Skeletal muscle satellite cell (primary cell): ENCODE measurements at regions not wholly inside any gene's neighbourhood (a gene's known extent, or its start where the extent isn't known, plus 50 kb on each side); places are given as distances from the start of the nearest gene placed in this dataset.

Source experiments
- H3K27me3 ChIP-seq: 2 replicates; pipeline ENCODE4 v1.7.0; 2013; ENCODE audit warnings: low read length; ENCODE audit not compliant: control insufficient read depth, insufficient read depth
- H3K36me3 ChIP-seq: 2 replicates; pipeline ENCODE4 v1.7.0; 2013; ENCODE audit warnings: mild to moderate bottlenecking, control low read depth, low read length; ENCODE audit not compliant: insufficient read depth
- H3K4me1 ChIP-seq: 2 replicates; pipeline ENCODE4 v1.7.0; 2013; ENCODE audit warnings: low read length; ENCODE audit not compliant: control insufficient read depth, insufficient read depth
- H3K4me2 ChIP-seq: 2 replicates; pipeline ENCODE4 v1.7.0; 2013; ENCODE audit warnings: mild to moderate bottlenecking, low read length
- H3K4me3 ChIP-seq: 2 replicates; pipeline ENCODE4 v1.7.0; 2013; ENCODE audit warnings: low read length
- H3K9ac ChIP-seq: 2 replicates; pipeline ENCODE4 v1.7.0; 2013; ENCODE audit warnings: mild to moderate bottlenecking, low read depth, low read length, moderate library complexity
- H3K9me3 ChIP-seq: replicated peaks from 2 replicates; pipeline ENCODE4 v1.7.0; 2013; ENCODE audit warnings: mild to moderate bottlenecking, control low read depth, low read length

DNA sequence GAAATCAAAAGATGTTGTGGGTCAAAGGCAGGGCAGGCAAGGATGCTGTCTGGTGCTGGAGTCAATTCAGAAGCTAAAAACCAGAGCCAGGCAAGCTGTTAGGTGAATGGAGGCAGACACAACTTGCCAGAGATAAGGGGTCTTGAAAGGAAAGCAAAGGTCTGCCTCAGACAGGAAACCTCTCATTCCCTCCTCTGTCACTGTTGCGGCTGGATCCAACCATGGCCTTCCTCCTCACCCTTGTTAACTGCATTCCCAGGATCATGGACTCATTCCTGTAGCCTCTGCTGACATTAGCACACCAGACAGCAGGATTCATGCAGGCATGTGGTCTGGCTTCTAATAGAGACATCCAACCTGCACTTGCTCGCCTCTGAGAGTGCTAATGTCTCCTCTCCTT lies 186.7 kb upstream of the HS3ST3A1 start:
- H3K9me3 ChIP-seq = no peaks in the 10 kb centered on the region
- no peaks in the 10 kb centered on the region for H3K36me3 ChIP-seq
- H3K27me3 ChIP-seq = no peaks in the 10 kb centered on the region
- no peak overlapping the region for H3K9ac ChIP-seq
- H3K4me3 ChIP-seq = no peak overlapping the region
- no peak overlapping the region for H3K4me2 ChIP-seq
- no peaks in the 10 kb centered on the region for H3K4me1 ChIP-seq

GRCh38 chr17:13792314-13792713 lies 190.6 kb upstream of the HS3ST3A1 start:
- Histone ChIP-seq H3K36me3 (no peaks in the 10 kb centered on the region), H3K4me2 (no peak overlapping the region), H3K4me3 (no peak overlapping the region), H3K27me3 (no peaks in the 10 kb centered on the region), H3K9me3 (no peaks in the 10 kb centered on the region), H3K4me1 (no peaks in the 10 kb centered on the region), H3K9ac (no peak overlapping the region)

DNA sequence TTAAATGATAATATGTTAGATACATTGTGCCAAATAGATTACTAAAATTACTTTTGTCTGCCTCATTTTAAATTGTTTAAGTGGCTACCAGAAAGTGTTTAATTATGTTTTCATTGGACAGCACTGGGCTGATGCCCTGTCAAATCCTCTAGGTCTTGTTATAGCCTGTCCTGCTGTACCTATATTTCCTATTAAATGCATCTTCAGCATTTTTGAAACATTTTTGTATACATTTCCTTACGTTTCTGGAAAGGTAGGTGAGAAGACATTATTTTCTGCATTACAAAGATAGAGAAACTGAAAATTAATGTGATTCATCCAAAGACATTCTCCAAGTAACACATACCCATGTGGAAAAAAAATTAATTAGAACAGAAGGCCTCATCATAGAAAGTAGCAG lies 192.2 kb upstream of the HS3ST3A1 start:
- Histone ChIP-seq H3K9ac (no peak overlapping the region), H3K36me3 (no peaks in the 10 kb centered on the region), H3K4me2 (no peak overlapping the region), H3K9me3 (no peaks in the 10 kb centered on the region), H3K4me1 (no peaks in the 10 kb centered on the region), H3K4me3 (no peak overlapping the region), H3K27me3 (no peaks in the 10 kb centered on the region)

- Histone ChIP-seq H3K27me3 (no peaks in the 10 kb centered on the region), H3K9me3 (no peaks in the 10 kb centered on the region), H3K9ac (no peak overlapping the region), H3K36me3 (no peaks in the 10 kb centered on the region), H3K4me3 (no peak overlapping the region), H3K4me2 (no peak overlapping the region), H3K4me1 (no peaks in the 10 kb centered on the region)
Measured at GRCh38 chr17:13797863-13798262, 196.1 kb upstream of the HS3ST3A1 start.

DNA sequence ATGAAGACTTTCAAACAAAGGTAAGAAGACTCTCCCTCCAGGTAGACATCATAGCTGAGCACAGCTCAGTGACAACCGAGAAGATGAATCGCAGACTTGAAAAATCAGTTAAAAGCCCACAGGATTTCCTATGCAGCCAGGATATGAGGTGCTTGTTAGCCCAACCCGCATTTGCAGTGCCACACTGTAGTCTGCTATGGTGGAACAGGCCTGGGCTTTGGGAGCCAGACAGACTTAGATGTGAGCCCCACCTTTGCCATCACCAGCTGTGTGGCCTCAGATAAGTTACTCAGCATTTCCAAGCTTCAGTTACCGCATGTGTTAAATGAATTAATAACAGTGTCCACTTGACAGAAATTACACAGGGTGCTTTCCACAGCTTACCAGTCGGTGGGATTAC lies 204.4 kb upstream of the HS3ST3A1 start:
- no peaks in the 10 kb centered on the region for H3K9me3 ChIP-seq
- H3K36me3 ChIP-seq = no peaks in the 10 kb centered on the region
- no peak overlapping the region for H3K4me3 ChIP-seq
- no peak overlapping the region for H3K9ac ChIP-seq
- H3K4me2 ChIP-seq = no peak overlapping the region
- H3K27me3 ChIP-seq = no peaks in the 10 kb centered on the region
- no peaks in the 10 kb centered on the region for H3K4me1 ChIP-seq

GRCh38 chr17:13807103-13807502 lies 205.4 kb upstream of the HS3ST3A1 start:
- Histone ChIP-seq H3K9ac (no peak overlapping the region), H3K4me3 (no peak overlapping the region), H3K4me1 (no peaks in the 10 kb centered on the region), H3K4me2 (no peak overlapping the region), H3K9me3 (no peaks in the 10 kb centered on the region), H3K27me3 (no peaks in the 10 kb centered on the region), H3K36me3 (no peaks in the 10 kb centered on the region)

- Histone ChIP-seq H3K27me3 (no peaks in the 10 kb centered on the region), H3K4me1 (no peaks in the 10 kb centered on the region), H3K4me3 (no peak overlapping the region), H3K4me2 (no peak overlapping the region), H3K9me3 (no peaks in the 10 kb centered on the region), H3K9ac (no peak overlapping the region), H3K36me3 (no peaks in the 10 kb centered on the region)
Measured at GRCh38 chr17:13812350-13812749, 210.6 kb upstream of the HS3ST3A1 start.

DNA sequence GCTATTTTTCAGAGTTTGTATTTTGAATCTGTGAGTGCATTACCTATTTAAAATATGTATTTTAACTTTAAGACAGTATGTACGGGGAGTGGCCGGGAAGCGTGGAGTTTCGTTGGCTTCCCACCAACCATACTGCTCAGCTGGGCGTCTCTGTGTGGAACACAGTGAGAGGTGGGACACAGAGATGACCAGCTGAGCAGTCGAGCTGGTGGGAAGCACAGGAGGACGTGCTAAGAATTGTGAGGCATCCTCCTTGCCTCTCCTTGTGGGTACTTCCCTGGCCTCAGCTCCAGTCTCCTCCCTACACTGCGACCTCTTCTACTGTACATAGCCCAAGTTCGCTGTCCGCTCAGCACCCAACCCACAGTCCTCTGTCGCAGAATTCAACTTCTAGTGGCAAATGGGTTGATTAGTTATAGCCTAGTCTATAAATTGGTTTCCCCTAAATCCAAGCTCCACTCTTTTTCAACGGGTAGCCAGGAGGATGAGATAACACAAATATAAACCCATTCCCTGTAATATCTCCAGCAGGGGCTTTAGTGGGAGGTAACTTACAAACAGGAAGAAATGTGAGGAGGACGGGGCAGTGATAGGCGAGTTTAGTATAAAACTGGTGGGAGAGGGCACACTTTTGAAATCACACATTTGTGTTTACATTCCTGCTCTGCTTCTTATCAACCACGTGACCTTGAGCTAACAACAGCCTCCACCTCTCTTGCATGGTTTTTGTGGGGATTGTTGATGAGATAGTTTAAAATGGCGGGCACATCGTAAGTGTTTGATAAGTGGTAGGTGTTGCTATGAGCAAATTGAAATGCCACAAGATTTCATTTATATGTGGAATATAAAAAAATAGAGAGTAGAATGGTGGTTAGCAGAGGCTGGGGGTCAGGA lies 211.9 kb upstream of the HS3ST3A1 start:
- Histone ChIP-seq H3K9ac (no peak overlapping the region), H3K9me3 (no peaks in the 10 kb centered on the region), H3K4me1 (no peaks in the 10 kb centered on the region), H3K36me3 (no peaks in the 10 kb centered on the region), H3K4me3 (no peak overlapping the region), H3K27me3 (no peaks in the 10 kb centered on the region), H3K4me2 (no peak overlapping the region)

DNA sequence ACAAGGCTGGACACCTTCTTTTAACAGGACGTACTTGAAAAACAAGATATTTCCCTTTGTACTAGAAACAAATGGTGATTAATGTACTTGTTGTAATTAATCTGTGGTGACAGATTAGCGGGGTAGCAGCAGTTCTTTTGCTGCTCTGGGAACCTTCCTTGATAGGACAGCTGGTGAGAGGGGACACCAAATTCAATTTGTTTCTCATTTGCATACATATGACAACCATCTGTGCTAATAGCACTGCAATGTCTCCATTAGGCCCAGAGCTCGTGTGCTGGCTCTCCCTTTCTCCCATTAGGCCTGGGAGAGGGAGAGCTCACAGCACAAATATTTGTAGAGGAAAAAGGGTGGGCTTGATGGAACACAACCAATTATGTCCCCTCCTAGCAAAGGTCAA lies 221.0 kb upstream of the HS3ST3A1 start:
- Histone ChIP-seq H3K4me2 (no peak overlapping the region), H3K27me3 (no peaks in the 10 kb centered on the region), H3K9me3 (no peaks in the 10 kb centered on the region), H3K36me3 (no peaks in the 10 kb centered on the region), H3K4me1 (no peaks in the 10 kb centered on the region), H3K4me3 (no peak overlapping the region), H3K9ac (no peak overlapping the region)

- Histone ChIP-seq H3K36me3 (no peaks in the 10 kb centered on the region), H3K4me2 (no peak overlapping the region), H3K9me3 (no peaks in the 10 kb centered on the region), H3K27me3 (no peaks in the 10 kb centered on the region), H3K9ac (no peak overlapping the region), H3K4me1 (no peaks in the 10 kb centered on the region), H3K4me3 (no peak overlapping the region)
Measured at GRCh38 chr17:13825526-13826040, 223.9 kb upstream of the HS3ST3A1 start.

DNA sequence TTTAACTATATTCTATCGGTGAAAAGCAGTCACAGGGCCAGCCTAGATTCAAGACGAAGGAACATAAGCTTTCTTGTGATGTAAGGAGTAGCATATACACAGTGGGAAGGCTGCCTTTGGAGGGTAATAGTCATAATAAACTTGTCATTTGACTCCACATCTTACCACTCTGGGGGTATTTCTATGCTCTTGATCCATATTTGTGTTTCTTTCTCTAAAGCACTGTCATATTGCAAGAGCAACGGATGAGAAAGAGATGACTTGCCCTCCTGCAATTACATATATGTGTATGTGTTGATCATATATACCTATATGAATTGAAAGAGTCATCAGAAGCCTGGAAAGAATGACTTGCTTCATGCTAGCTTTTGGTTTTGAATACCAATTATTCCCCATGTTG lies 225.4 kb upstream of the HS3ST3A1 start:
- Histone ChIP-seq H3K9me3 (no peaks in the 10 kb centered on the region), H3K4me1 (no peaks in the 10 kb centered on the region), H3K9ac (no peak overlapping the region), H3K4me3 (no peak overlapping the region), H3K36me3 (no peaks in the 10 kb centered on the region), H3K4me2 (no peak overlapping the region), H3K27me3 (no peaks in the 10 kb centered on the region)

DNA sequence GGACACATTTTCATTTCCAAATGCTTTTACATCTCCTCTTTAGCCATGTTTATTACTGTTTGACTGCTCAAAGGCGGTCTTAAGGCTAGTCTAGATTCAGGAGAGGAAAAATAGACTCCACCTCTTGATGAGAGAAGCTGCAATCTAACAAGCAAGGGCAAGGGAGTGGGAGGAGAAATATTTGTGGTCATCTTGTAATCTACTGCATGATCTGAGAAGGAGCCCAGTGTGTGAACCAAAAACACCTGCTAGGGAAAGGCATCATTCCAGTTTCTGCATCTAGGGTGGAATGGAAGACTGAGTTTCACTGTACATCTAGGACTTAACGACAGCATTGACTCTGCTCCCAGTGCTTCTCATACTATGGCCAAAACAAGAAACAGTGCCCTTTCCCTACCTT lies 232.2 kb upstream of the HS3ST3A1 start:
- H3K9ac ChIP-seq = no peak overlapping the region
- H3K36me3 ChIP-seq = no peaks in the 10 kb centered on the region
- H3K4me3 ChIP-seq = no peak overlapping the region
- no peak overlapping the region for H3K4me2 ChIP-seq
- H3K9me3 ChIP-seq = no peaks in the 10 kb centered on the region
- H3K4me1 ChIP-seq = no peaks in the 10 kb centered on the region
- no peaks in the 10 kb centered on the region for H3K27me3 ChIP-seq
